H1 (cell line): ENCODE measurements at regions not wholly inside any gene's neighbourhood (a gene's known extent, or its start where the extent isn't known, plus 50 kb on each side); places are given as distances from the start of the nearest gene placed in this dataset.

Experiments used
- CHD1 ChIP-seq: IDR thresholded peaks from 2 replicates; pipeline ENCODE4 v1.6.1; 2012; ENCODE audit warnings: low read depth, low read length, improper control_type of control experiment
- EZH2 ChIP-seq: fragments of 200-600 bp; sonication (generic); IDR thresholded peaks from 2 replicates; pipeline ENCODE4 v1.7.1; 2012; ENCODE audit warnings: low read depth, mild to moderate bottlenecking, moderate library complexity, low read length, inconsistent platforms; ENCODE audit not compliant: severe bottlenecking
- JUN ChIP-seq: IDR thresholded peaks from 2 replicates; pipeline ENCODE4 v1.6.1; 2011; ENCODE audit warnings: low read depth, mild to moderate bottlenecking, improper control_type of control experiment, low read length
- KDM5A ChIP-seq: fragments of 200-600 bp; IDR thresholded peaks from 2 replicates; pipeline ENCODE4 v1.7.1; 2012; ENCODE audit warnings: mild to moderate bottlenecking, low read length, inconsistent platforms, mixed read lengths
- POLR2A ChIP-seq, 2 experiments: IDR thresholded peaks; 1 replicate in 1 of 2; 2 replicates in 1 of 2; pipeline ENCODE4 v1.6.1; 2011; ENCODE audit warnings: low read depth in 2 of 2, low read length in 2 of 2, mild to moderate bottlenecking in 2 of 2; ENCODE audit errors: control extremely low read depth in 1 of 2
- SIN3A ChIP-seq, 2 experiments: IDR thresholded peaks in 1 of 2; conservative IDR thresholded peaks in 1 of 2; 2 replicates each; pipeline ENCODE4 v1.6.1; 2011 to 2012; ENCODE audit warnings: low read length in 2 of 2, improper control_type of control experiment in 1 of 2, low read depth in 1 of 2, mild to moderate bottlenecking in 1 of 2
- SUZ12 ChIP-seq: fragments of 200-600 bp; sonication (generic); IDR thresholded peaks from 2 replicates; pipeline ENCODE4 v1.6.1; 2012; ENCODE audit warnings: mild to moderate bottlenecking, inconsistent platforms, low read length, moderate library complexity, mixed read lengths
- TAF1 ChIP-seq: IDR thresholded peaks from 2 replicates; pipeline ENCODE4 v1.6.1; 2011; ENCODE audit warnings: mild to moderate bottlenecking, low read depth, low read length
- TF ChIP-seq, protein P1 (sequence below), 3 experiments: IDR thresholded peaks; 1 replicate in 2 of 3; 2 replicates in 1 of 3; pipeline versions ENCODE4 v1.5.1 to v1.6.1; 2011; ENCODE audit warnings: low read length in 3 of 3, mild to moderate bottlenecking in 3 of 3, inconsistent platforms in 2 of 3, low read depth in 1 of 3, moderate library complexity in 1 of 3; ENCODE audit not compliant: insufficient read depth in 1 of 3; ENCODE audit errors: control extremely low read depth in 1 of 3
- TF ChIP-seq, protein P2 (sequence below): fragments of 300-600 bp; sonication (generic); IDR thresholded peaks from 2 replicates; pipeline ENCODE4 v1.7.1; 2012; ENCODE audit warnings: low read length, moderate library complexity, mild to moderate bottlenecking, inconsistent platforms; ENCODE audit not compliant: insufficient replicate concordance

DNA sequence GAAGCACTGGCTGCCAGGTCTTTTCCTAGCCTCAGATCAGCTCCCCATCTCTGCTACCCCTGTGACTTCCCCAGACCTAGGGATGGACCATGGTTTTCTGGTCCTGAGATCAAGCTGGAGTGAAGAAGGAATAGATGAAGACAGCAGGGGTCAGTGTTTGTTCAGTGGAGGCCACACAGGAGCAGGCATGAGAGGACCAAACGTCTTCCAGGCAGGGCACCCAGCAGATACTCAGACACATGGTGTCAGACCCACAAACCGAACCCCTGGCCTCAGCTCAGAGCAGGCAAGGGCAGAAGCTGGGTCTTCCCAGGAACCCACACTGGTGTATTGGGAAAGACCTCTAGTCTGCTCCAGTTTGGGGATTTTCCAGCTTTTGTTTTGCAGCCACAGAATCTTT is 189.7 kb downstream of the IRX5 start:
- TF ChIP-seq SIN3A (conservative IDR thresholded peaks at IDR 0.05 in 1 of 2, IDR thresholded peaks at IDR 0.05 in 1 of 2; ENCODE audit: low read depth in 1 of 2, low read length in 2 of 2) (no peak), KDM5A (no peak), CHD1 (no peak), EZH2 (no peak), JUN (no peak), POLR2A (IDR thresholded peaks at IDR 0.05; ENCODE audit: control extremely low read depth in 1 of 2, low read depth in 2 of 2, low read length in 2 of 2) (no peak), TAF1 (no peak), SUZ12 (no peak)
- TF ChIP-seq, protein P1, sequence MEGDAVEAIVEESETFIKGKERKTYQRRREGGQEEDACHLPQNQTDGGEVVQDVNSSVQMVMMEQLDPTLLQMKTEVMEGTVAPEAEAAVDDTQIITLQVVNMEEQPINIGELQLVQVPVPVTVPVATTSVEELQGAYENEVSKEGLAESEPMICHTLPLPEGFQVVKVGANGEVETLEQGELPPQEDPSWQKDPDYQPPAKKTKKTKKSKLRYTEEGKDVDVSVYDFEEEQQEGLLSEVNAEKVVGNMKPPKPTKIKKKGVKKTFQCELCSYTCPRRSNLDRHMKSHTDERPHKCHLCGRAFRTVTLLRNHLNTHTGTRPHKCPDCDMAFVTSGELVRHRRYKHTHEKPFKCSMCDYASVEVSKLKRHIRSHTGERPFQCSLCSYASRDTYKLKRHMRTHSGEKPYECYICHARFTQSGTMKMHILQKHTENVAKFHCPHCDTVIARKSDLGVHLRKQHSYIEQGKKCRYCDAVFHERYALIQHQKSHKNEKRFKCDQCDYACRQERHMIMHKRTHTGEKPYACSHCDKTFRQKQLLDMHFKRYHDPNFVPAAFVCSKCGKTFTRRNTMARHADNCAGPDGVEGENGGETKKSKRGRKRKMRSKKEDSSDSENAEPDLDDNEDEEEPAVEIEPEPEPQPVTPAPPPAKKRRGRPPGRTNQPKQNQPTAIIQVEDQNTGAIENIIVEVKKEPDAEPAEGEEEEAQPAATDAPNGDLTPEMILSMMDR (IDR thresholded peaks at IDR 0.05; ENCODE audit: control extremely low read depth in 1 of 3, insufficient read depth in 1 of 3, low read depth in 1 of 3, low read length in 3 of 3) = peak in 2 of 3 experiments; percentile 37 to 41; a peak in 3 of 4 replicates
- TF ChIP-seq, protein P2, sequence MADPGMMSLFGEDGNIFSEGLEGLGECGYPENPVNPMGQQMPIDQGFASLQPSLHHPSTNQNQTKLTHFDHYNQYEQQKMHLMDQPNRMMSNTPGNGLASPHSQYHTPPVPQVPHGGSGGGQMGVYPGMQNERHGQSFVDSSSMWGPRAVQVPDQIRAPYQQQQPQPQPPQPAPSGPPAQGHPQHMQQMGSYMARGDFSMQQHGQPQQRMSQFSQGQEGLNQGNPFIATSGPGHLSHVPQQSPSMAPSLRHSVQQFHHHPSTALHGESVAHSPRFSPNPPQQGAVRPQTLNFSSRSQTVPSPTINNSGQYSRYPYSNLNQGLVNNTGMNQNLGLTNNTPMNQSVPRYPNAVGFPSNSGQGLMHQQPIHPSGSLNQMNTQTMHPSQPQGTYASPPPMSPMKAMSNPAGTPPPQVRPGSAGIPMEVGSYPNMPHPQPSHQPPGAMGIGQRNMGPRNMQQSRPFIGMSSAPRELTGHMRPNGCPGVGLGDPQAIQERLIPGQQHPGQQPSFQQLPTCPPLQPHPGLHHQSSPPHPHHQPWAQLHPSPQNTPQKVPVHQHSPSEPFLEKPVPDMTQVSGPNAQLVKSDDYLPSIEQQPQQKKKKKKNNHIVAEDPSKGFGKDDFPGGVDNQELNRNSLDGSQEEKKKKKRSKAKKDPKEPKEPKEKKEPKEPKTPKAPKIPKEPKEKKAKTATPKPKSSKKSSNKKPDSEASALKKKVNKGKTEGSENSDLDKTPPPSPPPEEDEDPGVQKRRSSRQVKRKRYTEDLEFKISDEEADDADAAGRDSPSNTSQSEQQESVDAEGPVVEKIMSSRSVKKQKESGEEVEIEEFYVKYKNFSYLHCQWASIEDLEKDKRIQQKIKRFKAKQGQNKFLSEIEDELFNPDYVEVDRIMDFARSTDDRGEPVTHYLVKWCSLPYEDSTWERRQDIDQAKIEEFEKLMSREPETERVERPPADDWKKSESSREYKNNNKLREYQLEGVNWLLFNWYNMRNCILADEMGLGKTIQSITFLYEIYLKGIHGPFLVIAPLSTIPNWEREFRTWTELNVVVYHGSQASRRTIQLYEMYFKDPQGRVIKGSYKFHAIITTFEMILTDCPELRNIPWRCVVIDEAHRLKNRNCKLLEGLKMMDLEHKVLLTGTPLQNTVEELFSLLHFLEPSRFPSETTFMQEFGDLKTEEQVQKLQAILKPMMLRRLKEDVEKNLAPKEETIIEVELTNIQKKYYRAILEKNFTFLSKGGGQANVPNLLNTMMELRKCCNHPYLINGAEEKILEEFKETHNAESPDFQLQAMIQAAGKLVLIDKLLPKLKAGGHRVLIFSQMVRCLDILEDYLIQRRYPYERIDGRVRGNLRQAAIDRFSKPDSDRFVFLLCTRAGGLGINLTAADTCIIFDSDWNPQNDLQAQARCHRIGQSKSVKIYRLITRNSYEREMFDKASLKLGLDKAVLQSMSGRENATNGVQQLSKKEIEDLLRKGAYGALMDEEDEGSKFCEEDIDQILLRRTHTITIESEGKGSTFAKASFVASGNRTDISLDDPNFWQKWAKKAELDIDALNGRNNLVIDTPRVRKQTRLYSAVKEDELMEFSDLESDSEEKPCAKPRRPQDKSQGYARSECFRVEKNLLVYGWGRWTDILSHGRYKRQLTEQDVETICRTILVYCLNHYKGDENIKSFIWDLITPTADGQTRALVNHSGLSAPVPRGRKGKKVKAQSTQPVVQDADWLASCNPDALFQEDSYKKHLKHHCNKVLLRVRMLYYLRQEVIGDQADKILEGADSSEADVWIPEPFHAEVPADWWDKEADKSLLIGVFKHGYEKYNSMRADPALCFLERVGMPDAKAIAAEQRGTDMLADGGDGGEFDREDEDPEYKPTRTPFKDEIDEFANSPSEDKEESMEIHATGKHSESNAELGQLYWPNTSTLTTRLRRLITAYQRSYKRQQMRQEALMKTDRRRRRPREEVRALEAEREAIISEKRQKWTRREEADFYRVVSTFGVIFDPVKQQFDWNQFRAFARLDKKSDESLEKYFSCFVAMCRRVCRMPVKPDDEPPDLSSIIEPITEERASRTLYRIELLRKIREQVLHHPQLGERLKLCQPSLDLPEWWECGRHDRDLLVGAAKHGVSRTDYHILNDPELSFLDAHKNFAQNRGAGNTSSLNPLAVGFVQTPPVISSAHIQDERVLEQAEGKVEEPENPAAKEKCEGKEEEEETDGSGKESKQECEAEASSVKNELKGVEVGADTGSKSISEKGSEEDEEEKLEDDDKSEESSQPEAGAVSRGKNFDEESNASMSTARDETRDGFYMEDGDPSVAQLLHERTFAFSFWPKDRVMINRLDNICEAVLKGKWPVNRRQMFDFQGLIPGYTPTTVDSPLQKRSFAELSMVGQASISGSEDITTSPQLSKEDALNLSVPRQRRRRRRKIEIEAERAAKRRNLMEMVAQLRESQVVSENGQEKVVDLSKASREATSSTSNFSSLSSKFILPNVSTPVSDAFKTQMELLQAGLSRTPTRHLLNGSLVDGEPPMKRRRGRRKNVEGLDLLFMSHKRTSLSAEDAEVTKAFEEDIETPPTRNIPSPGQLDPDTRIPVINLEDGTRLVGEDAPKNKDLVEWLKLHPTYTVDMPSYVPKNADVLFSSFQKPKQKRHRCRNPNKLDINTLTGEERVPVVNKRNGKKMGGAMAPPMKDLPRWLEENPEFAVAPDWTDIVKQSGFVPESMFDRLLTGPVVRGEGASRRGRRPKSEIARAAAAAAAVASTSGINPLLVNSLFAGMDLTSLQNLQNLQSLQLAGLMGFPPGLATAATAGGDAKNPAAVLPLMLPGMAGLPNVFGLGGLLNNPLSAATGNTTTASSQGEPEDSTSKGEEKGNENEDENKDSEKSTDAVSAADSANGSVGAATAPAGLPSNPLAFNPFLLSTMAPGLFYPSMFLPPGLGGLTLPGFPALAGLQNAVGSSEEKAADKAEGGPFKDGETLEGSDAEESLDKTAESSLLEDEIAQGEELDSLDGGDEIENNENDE = no peak
